Stimulated activated CD8-positive, alpha-beta memory T cell treated with anti-CD3 and anti-CD28 coated beads, Interleukin-2, amount 100 ng/mL, for 48 hours (primary cell): ENCODE measurements at regions not wholly inside any gene's neighbourhood (a gene's known extent, or its start where the extent isn't known, plus 50 kb on each side); places are given as distances from the start of the nearest gene placed in this dataset.
"Not testable (repeated sequence)": the region's sequence is repeated elsewhere in the genome, so short reads cannot be mapped to it uniquely, and the experiment has no call there.

Experiments used
- DNase-seq, 2 donors: peaks; one replicate each; pipeline ENCODE4 v3.0.0-alpha.2; 2020; ENCODE audit warnings: low read depth in 2 of 2

DNA sequence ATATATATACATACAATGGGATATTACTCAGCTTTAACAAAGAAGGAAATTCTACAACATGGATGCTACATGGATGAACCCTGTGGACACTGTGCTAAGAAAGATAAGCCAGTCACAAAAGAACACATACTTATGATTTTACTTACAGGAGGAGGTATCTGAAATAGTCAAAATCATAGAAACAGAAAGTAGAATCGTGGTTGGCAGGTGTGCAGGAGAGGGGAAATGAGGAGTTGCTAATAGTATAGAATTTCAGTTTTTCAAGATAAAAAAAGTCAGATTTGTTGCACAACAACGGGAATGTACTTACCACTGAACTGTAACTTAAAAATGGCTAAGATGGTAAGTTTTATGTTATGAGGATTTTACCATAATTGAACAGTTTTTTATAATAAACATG is 706.3 kb downstream of the TFAP2A start:
- no peak for DNase-seq

GRCh38 chr6:9704989-9705388 is 709.9 kb downstream of the TFAP2A start:
- no peak for DNase-seq

DNA sequence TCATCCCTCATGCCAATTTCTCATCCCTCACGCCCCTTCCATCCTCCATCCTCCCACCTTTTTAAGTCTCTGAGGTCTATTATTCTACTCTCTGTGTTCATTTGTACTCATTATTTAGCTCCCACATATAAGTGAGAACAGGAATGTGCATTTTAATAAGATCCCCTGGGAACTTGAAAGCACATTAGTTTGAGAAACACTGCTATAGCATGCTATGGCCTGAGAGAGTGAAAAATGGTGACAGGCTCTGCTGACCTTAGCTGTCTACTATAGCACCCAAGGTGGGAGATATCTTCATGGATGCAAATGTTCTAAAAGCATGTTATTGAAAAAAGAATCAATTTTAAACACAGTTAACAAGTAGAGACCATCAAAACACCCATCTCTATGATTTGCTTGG is 712.0 kb downstream of the TFAP2A start:
- no peak for DNase-seq

DNA sequence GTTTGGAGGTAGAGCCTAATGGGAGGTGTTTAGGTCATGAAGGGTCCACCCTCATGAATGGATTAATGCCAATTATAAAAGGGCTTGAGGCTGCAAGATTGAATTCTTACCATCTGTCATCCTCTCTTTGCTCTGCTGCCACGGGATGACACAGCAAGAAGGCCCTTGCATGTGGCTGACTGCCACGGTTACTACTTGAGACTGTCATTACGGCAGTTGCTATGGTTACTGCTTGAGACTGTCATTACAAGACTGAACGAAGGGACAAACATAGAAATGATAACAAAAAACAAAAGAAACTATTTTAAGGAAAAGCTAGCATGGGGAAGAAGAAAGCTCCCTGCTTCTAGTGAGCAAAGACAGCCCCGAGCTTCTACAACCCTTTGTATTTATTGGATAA is 715.0 kb downstream of the TFAP2A start:
- DNase-seq = no peak

- no peak for DNase-seq
These were observed 717.5 kb downstream of the TFAP2A start for GRCh38 chr6:9697263-9697931.

- no peak for DNase-seq
These were observed 724.5 kb downstream of the TFAP2A start for GRCh38 chr6:9690388-9690787.

GRCh38 chr6:9680727-9681126 is 734.1 kb downstream of the TFAP2A start:
- DNase-seq = not testable (repeated sequence)

GRCh38 chr6:9675122-9675521 is 739.8 kb downstream of the TFAP2A start:
- no peak for DNase-seq

GRCh38 chr6:9659848-9660247 is 755.0 kb downstream of the TFAP2A start:
- DNase-seq = no peak

GRCh38 chr6:9657994-9658393 is 756.9 kb downstream of the TFAP2A start:
- no peak for DNase-seq

DNA sequence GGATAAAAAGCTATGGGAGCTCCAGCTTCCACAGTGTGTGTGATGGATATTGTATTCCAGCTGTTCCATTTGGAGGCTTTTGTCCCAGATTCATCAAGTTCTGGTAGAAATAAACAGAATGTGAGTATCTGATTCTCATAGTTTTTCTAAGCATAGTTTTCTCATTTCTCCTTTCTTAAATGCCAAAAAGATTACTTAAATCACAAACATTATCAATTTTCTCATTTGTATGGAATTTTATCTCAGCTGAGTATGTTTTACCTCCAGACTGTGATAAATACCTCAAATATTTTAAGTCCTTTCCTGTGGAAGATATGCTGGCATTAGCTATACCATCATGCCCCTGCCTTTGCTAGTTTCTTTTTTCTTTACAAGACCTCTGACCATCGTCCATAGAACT is 767.3 kb downstream of the TFAP2A start:
- no peak for DNase-seq

GRCh38 chr6:9647071-9647445 is 767.8 kb downstream of the TFAP2A start:
- no peak for DNase-seq

- DNase-seq = no peak
These were observed 768.4 kb downstream of the TFAP2A start for GRCh38 chr6:9646342-9647070.

GRCh38 chr6:9638861-9639260 is 776.0 kb downstream of the TFAP2A start:
- DNase-seq = no peak

- DNase-seq = no peak
These were observed 780.1 kb downstream of the TFAP2A start for GRCh38 chr6:9634776-9635175.

- no peak for DNase-seq
These were observed 782.8 kb downstream of the TFAP2A start for GRCh38 chr6:9632026-9632425.

GRCh38 chr6:9628819-9629218 is 786.1 kb downstream of the TFAP2A start:
- DNase-seq = no peak

GRCh38 chr6:9627916-9628315 is 787.0 kb downstream of the TFAP2A start:
- no peak for DNase-seq

- no peak for DNase-seq
These were observed 790.9 kb downstream of the TFAP2A start for GRCh38 chr6:9623985-9624384.

DNA sequence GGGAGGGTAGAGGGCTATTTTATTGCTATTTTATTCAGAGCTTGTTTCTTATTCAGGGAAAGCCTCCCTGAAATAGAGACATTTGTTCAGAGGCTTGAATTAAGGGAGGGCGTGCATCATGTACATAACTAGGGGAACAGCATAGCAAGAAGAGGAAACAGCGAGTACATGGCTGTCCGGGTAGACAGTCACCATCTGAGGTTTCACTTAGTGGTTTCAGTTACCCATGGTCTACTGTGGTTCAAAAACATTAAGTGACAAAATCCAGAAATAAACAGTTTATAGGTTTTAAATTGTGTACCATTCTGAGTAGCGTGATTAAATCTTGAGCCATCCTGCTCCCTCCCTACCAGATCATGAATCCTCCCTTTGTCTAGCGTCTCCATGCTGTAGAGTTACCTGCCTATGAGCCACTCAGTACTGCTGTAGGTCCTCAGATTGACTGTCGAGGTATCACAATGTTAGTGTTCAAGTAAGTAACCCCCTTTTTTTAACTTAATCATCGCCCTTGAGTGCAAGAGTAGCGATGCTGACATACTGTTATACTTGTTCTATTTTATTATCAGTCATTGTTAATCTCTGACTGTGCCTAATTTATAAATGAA is 791.5 kb downstream of the TFAP2A start:
- DNase-seq = no peak

GRCh38 chr6:9621276-9621675 is 793.6 kb downstream of the TFAP2A start:
- DNase-seq = no peak

GRCh38 chr6:9620687-9621086 is 794.2 kb downstream of the TFAP2A start:
- no peak for DNase-seq

- DNase-seq = no peak
These were observed 794.6 kb downstream of the TFAP2A start for GRCh38 chr6:9620263-9620662.
